ENCODE measurements at regions not wholly inside any gene's neighbourhood (a gene's known extent, or its start where the extent isn't known, plus 50 kb on each side); places are given as distances from the start of the nearest gene placed in this dataset.

GRCh38 chr10:131691481-131692090, 209.2 kb upstream of the PPP2R2D start:
- no peak for DNase-seq (ENCODE audit: low spot score)

GRCh38 chr10:131692176-131692575, 208.6 kb upstream of the PPP2R2D start:
- no peak for DNase-seq (ENCODE audit: low spot score)

GRCh38 chr10:131692686-131693334, 208.0 kb upstream of the PPP2R2D start:
- no peak for DNase-seq (ENCODE audit: low spot score)

GRCh38 chr10:131693766-131694165, 207.0 kb upstream of the PPP2R2D start:
- no peak for DNase-seq (ENCODE audit: low spot score)

GRCh38 chr10:131694168-131694780, 206.5 kb upstream of the PPP2R2D start:
- no peak for DNase-seq (ENCODE audit: low spot score)

- no peak for DNase-seq (ENCODE audit: low spot score)
Measured at GRCh38 chr10:131694781-131695495, 205.9 kb upstream of the PPP2R2D start.

- DNase-seq (ENCODE audit: low spot score): no peak
Measured at GRCh38 chr10:131695496-131696165, 205.2 kb upstream of the PPP2R2D start.

GRCh38 chr10:131697476-131698128, 203.2 kb upstream of the PPP2R2D start:
- no peak for DNase-seq (ENCODE audit: low spot score)

- DNase-seq (ENCODE audit: low spot score): no peak
Measured at GRCh38 chr10:131698232-131698631, 202.6 kb upstream of the PPP2R2D start.

GRCh38 chr10:131698986-131699385, 201.8 kb upstream of the PPP2R2D start:
- no peak for DNase-seq (ENCODE audit: low spot score)

GRCh38 chr10:131700032-131700431, 200.8 kb upstream of the PPP2R2D start:
- DNase-seq (ENCODE audit: low spot score): no peak

GRCh38 chr10:131700506-131700905, 200.3 kb upstream of the PPP2R2D start:
- no peak for DNase-seq (ENCODE audit: low spot score)

- no peak for DNase-seq (ENCODE audit: low spot score)
Measured at GRCh38 chr10:131701131-131701947, 199.5 kb upstream of the PPP2R2D start.

- no peak for DNase-seq (ENCODE audit: low spot score)
Measured at GRCh38 chr10:131702531-131703356, 198.1 kb upstream of the PPP2R2D start.

- DNase-seq (ENCODE audit: low spot score): no peak
Measured at GRCh38 chr10:131703541-131703940, 197.3 kb upstream of the PPP2R2D start.

- no peak for DNase-seq (ENCODE audit: low spot score)
Measured at GRCh38 chr10:131703941-131704340, 196.9 kb upstream of the PPP2R2D start.

GRCh38 chr10:131706476-131706875, 194.3 kb upstream of the PPP2R2D start:
- no peak for DNase-seq (ENCODE audit: low spot score)

- DNase-seq (ENCODE audit: low spot score): no peak
Measured at GRCh38 chr10:131706952-131707351, 193.9 kb upstream of the PPP2R2D start.

GRCh38 chr10:131708225-131708880, 192.5 kb upstream of the PPP2R2D start:
- DNase-seq (ENCODE audit: low spot score): no peak

Data from D341Med (cell line).